ENCODE measurements at regions not wholly inside any gene's neighbourhood (a gene's known extent, or its start where the extent isn't known, plus 50 kb on each side); places are given as distances from the start of the nearest gene placed in this dataset.

DNA sequence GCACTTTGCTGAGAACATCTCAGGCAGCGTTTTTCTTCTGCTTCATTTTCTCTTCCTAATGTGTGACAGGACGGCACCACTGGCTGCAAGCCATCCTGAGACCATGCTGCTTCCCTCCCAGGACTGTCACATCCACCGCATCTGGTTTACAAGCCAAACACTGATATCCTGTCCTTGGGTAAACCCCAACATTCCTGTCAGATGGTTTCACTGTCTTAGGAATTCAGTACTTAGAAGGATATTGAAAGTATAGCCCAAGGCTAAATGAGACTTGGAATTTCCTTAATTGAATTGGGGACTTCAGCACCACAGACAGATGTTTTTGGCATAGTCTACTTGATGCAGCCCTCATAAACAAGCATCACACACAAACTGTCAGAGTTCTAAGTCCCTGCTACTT, 74.2 kb upstream of the PLXNA4 start:
- Histone ChIP-seq H2AFZ (no peak overlapping the region), H3K4me1 (ENCODE audit: insufficient read depth) (peaks cover 10% of the 10 kb centered on the region), H3F3A (replicated peaks; ENCODE audit: low read depth) (no peaks in the 10 kb centered on the region; the same call in 1 of the 2 replicates), H3K9me2 (ENCODE audit: insufficient read depth) (no peaks in the 10 kb centered on the region), H3K4me3 (no peak overlapping the region), H3K4me2 (no peak overlapping the region), H4K20me1 (replicated peaks; ENCODE audit: insufficient read depth) (no peaks in the 10 kb centered on the region), H3K27ac (ENCODE audit: low read depth) (no peak overlapping the region), H3K27me3 (ENCODE audit: insufficient read depth) (no peaks in the 10 kb centered on the region), H3K36me3 (ENCODE audit: insufficient read depth) (no peaks in the 10 kb centered on the region), H3K79me2 (replicated peaks; ENCODE audit: insufficient read depth) (no peaks in the 10 kb centered on the region)
- TF ChIP-seq POLR2AphosphoS5 (IDR thresholded peaks at IDR 0.05; ENCODE audit: low read depth) (no peak), CREB1 (CRISPR knock-in tag; IDR thresholded peaks at IDR 0.05; ENCODE audit: low read depth) (no peak), ETS1 (IDR thresholded peaks at IDR 0.05) (no peak), NANOG (IDR thresholded peaks at IDR 0.05; ENCODE audit: borderline replicate concordance) (no peak), EZH2 (IDR thresholded peaks at IDR 0.05; ENCODE audit: low read depth, unreplicated experiment) (no peak), REST (IDR thresholded peaks at IDR 0.05; ENCODE audit: unreplicated experiment) (no peak), EZH2phosphoT487 (IDR thresholded peaks at IDR 0.05; ENCODE audit: unreplicated experiment) (no peak), ZNF331 (CRISPR knock-in tag; IDR thresholded peaks at IDR 0.05; ENCODE audit: low read depth) (no peak), STAT1 (IDR thresholded peaks at IDR 0.05; ENCODE audit: unreplicated experiment) (no peak), ZNF114 (CRISPR knock-in tag; IDR thresholded peaks at IDR 0.05) (no peak), JUNB (IDR thresholded peaks at IDR 0.05; ENCODE audit: unreplicated experiment) (no peak)
- TF ChIP-seq, protein P1, sequence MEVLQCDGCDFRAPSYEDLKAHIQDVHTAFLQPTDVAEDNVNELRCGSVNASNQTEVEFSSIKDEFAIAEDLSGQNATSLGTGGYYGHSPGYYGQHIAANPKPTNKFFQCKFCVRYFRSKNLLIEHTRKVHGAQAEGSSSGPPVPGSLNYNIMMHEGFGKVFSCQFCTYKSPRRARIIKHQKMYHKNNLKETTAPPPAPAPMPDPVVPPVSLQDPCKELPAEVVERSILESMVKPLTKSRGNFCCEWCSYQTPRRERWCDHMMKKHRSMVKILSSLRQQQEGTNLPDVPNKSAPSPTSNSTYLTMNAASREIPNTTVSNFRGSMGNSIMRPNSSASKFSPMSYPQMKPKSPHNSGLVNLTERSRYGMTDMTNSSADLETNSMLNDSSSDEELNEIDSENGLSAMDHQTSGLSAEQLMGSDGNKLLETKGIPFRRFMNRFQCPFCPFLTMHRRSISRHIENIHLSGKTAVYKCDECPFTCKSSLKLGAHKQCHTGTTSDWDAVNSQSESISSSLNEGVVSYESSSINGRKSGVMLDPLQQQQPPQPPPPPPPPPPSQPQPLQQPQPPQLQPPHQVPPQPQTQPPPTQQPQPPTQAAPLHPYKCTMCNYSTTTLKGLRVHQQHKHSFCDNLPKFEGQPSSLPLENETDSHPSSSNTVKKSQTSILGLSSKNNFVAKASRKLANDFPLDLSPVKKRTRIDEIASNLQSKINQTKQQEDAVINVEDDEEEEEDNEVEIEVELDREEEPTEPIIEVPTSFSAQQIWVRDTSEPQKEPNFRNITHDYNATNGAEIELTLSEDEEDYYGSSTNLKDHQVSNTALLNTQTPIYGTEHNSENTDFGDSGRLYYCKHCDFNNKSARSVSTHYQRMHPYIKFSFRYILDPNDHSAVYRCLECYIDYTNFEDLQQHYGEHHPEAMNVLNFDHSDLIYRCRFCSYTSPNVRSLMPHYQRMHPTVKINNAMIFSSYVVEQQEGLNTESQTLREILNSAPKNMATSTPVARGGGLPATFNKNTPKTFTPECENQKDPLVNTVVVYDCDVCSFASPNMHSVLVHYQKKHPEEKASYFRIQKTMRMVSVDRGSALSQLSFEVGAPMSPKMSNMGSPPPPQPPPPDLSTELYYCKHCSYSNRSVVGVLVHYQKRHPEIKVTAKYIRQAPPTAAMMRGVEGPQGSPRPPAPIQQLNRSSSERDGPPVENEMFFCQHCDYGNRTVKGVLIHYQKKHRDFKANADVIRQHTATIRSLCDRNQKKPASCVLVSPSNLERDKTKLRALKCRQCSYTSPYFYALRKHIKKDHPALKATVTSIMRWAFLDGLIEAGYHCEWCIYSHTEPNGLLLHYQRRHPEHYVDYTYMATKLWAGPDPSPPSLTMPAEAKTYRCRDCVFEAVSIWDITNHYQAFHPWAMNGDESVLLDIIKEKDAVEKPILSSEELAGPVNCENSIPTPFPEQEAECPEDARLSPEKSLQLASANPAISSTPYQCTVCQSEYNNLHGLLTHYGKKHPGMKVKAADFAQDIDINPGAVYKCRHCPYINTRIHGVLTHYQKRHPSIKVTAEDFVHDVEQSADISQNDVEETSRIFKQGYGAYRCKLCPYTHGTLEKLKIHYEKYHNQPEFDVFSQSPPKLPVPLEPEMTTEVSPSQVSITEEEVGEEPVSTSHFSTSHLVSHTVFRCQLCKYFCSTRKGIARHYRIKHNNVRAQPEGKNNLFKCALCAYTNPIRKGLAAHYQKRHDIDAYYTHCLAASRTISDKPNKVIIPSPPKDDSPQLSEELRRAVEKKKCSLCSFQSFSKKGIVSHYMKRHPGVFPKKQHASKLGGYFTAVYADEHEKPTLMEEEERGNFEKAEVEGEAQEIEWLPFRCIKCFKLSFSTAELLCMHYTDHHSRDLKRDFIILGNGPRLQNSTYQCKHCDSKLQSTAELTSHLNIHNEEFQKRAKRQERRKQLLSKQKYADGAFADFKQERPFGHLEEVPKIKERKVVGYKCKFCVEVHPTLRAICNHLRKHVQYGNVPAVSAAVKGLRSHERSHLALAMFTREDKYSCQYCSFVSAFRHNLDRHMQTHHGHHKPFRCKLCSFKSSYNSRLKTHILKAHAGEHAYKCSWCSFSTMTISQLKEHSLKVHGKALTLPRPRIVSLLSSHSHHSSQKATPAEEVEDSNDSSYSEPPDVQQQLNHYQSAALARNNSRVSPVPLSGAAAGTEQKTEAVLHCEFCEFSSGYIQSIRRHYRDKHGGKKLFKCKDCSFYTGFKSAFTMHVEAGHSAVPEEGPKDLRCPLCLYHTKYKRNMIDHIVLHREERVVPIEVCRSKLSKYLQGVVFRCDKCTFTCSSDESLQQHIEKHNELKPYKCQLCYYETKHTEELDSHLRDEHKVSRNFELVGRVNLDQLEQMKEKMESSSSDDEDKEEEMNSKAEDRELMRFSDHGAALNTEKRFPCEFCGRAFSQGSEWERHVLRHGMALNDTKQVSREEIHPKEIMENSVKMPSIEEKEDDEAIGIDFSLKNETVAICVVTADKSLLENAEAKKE (CRISPR knock-in tag; IDR thresholded peaks at IDR 0.05) = no peak
- TF ChIP-seq, protein P2, sequence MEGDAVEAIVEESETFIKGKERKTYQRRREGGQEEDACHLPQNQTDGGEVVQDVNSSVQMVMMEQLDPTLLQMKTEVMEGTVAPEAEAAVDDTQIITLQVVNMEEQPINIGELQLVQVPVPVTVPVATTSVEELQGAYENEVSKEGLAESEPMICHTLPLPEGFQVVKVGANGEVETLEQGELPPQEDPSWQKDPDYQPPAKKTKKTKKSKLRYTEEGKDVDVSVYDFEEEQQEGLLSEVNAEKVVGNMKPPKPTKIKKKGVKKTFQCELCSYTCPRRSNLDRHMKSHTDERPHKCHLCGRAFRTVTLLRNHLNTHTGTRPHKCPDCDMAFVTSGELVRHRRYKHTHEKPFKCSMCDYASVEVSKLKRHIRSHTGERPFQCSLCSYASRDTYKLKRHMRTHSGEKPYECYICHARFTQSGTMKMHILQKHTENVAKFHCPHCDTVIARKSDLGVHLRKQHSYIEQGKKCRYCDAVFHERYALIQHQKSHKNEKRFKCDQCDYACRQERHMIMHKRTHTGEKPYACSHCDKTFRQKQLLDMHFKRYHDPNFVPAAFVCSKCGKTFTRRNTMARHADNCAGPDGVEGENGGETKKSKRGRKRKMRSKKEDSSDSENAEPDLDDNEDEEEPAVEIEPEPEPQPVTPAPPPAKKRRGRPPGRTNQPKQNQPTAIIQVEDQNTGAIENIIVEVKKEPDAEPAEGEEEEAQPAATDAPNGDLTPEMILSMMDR (conservative IDR thresholded peaks at IDR 0.05; ENCODE audit: low read depth in 2 of 2) = no peak
- Mint-ChIP-seq H3K9me3 (no peaks in the 10 kb centered on the region; the same call in 2 of the 3 replicates), H3K36me3 (ENCODE audit: low read depth) (no peaks in the 10 kb centered on the region), H3K4me3 (no peak overlapping the region), H3K27ac (no peak overlapping the region), H3K4me1 (peaks cover 22% of the 10 kb centered on the region), H3K27me3 (ENCODE audit: insufficient read depth, low read depth, poor library complexity) (peaks cover 4% of the 10 kb centered on the region)
- DNase-seq (ENCODE audit: low spot score) (peak; percentile 52), ATAC-seq (no peak)

Data from GM23338 (cell line).